Pons (tissue), 1 donor: ENCODE measurements at regions not wholly inside any gene's neighbourhood (a gene's known extent, or its start where the extent isn't known, plus 50 kb on each side); places are given as distances from the start of the nearest gene placed in this dataset.
"Not testable (repeated sequence)": the region's sequence is repeated elsewhere in the genome, so short reads cannot be mapped to it uniquely, and the experiment has no call there.

Experiments used
- DNase-seq: peaks from one replicate; pipeline ENCODE4 v3.0.0-alpha.2; 2016; ENCODE audit warnings: low spot score

DNA sequence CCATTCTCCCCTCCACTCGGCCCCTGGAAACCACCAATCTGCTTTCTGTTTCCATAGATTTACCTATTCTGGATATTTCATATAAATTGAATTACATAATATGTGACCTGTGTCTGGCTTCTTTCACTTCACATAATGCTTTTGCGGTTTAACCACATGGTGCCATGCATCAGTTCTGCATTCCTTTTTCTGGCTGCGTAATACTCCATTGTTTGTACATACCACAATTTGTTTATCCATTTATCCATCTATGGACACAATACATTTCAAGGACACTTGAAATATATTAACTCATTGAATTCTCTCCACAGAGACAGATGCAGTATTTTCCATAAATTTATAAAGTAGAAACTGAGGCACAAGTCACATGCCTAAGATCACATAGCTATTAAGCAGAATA, 110.3 kb upstream of the ETV6 start:
- DNase-seq: no peak

DNA sequence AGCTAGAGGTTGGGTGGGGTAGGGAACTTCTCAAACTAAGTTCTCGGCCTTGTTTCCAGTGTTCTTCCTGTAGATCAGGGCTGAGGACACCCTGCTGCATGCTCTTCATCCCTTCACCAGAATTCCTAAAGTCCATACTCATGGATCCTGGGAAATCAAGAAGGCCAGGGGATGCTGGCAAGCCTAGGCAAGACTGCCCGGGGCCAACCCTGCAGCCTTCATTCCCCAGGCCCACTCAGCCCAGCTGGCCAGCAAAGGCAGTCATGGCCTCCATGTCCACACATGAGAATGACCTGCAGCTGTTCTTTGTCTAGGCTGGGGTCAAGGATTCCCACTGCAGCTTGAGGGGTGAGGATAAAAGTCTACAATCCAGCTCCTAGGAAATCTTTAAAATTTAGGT, 109.3 kb upstream of the ETV6 start:
- DNase-seq: no peak

- no peak for DNase-seq
Measured at GRCh38 chr12:11540615-11541310, 108.7 kb upstream of the ETV6 start.

GRCh38 chr12:11542599-11542998, 106.9 kb upstream of the ETV6 start:
- no peak for DNase-seq

GRCh38 chr12:11543457-11544158, 105.9 kb upstream of the ETV6 start:
- no peak for DNase-seq

GRCh38 chr12:11545484-11546330, 103.8 kb upstream of the ETV6 start:
- no peak for DNase-seq

DNA sequence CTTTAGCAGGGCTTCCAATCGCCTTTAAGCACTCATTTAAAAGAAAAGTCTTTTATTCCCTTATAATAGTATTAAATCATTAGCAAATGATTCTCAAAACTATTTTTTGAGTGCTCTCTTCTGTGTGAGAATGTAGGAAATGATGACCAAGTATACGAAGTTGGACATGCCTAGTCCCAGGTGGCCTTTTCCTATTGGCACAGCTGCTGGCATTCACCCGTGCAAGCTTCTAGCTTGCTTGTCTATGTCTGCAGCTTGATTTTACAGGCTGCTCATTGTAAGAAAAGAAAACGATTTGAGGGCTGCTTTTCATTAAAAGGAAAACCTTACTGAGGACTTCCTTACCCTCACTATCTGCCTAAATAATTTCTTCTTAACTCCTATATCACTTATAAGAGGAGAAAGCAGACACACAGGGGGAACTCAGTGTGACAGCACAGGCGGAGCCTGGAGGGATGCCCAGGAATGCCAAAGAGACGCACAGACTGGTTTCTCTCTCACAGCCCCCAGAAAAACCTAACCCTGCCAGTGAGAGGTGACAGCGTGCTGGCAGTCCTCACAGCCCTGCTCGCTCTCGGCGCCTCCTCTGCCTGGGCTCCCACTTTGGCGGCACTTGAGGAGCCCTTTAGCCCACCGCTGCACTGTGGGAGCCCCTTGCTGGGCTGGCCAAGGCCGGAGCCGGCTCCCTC, 102.7 kb upstream of the ETV6 start:
- DNase-seq: not testable (repeated sequence)

GRCh38 chr12:11547271-11547646, 102.2 kb upstream of the ETV6 start:
- DNase-seq: not testable (repeated sequence)

DNA sequence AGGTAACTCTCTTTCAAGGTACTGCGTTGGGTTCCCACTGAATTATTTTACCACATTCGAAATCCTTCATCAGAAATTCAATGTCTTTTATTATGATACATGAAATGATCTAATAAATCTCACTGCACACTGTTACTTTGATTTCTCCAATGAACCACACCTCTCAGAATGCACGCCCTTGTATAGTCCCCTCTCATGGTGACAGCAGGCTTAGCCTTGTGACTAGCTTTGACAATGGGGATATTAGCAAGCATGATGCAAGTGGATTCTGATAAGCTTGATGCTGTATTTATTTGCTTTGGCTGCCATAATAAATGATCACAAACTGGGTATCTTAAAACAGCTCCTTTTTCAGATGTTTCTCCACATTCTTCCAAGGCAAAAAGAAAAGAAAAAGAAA, 100.4 kb upstream of the ETV6 start:
- no peak for DNase-seq

DNA sequence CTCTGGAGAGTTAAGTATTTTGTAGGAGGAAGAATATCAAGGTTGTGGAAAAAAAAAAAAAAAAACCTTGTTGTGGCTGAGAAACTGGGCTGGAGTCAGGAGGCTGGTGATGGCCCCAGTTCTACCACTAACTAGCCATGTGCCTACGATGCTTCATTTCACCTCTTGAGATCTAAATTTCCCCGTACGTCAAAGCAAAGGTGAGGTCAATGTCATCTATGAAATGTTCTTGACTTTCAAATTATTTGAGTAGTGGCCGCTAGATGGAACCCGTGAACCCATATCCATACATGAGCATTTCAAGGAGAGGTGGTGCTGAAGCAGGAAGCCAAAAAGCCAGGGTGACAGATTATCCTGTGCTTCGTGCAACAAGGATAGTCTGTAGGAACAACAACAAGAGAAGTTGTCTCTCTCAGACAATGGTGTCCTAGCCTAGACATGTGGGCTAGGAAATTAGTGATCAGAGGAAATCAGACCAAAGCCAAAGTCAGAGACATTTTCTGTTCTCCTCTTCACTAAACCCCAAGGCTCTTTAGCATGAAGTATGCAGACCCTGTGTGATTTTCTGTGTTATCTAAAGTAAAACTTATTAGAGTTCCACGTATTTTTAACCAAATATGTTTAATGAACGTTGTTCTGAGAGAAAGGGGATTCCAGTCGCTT, 95.5 kb upstream of the ETV6 start:
- DNase-seq: peak; percentile 68

DNA sequence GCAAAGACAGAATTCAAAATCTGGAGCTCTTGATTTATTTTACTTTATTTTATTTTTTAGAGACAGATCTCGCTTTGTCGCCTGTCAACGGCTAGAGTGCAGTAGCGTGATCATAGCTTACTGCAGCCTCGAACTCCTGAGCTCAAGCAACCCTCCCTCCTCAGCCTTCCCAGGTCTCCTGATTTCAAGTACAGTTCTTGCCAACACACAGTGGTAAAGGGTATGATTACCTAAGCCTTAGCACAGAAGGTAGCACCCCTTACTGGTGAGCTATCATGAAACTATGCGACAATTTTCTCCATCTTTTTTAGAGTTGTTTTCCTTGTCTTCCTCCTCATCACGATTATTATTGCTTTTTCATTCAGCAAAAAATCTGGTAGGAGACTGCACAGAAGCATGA, 94.3 kb upstream of the ETV6 start:
- no peak for DNase-seq

DNA sequence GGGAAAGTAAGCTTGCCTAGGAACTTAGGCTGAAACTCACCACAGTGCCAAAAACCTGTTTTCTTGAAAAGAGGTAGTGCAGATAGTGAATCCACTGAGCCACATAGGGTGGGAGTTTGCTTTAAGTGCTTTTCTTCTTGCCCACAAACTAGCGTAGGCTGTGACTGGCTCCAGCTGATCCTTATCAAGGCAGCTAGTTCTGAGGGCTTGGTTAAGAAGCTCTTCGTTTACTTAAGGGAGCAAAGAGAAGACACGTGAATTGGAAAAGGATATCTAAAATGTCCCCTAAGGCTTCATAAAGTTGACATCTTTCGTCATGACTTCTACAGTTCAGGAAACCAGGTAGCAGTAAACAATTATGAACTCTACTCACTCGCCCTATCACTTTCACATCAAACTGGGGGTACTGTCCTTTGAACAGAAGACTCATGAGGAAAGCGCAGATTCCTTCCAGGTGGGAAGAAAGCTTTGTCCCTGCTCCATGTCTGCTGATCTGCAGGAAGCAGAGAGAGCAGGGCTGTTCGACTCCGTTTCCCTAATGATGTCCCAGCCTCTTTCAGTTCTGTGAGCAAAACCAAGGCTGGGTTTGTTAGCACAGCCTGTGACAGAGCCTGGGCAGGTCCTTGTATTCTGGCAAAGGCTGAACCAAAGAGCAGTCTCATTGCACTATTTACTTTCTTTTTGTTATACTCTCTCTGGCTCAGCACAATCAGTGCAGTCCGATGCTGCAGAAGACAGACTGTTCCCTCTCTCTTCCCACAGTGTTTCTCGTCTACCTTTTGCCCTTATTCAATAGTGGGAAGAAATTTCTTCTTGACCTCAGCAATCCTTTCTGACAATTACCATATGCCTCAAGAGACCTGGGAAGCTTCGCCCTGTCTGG, 93.5 kb upstream of the ETV6 start:
- no peak for DNase-seq

DNA sequence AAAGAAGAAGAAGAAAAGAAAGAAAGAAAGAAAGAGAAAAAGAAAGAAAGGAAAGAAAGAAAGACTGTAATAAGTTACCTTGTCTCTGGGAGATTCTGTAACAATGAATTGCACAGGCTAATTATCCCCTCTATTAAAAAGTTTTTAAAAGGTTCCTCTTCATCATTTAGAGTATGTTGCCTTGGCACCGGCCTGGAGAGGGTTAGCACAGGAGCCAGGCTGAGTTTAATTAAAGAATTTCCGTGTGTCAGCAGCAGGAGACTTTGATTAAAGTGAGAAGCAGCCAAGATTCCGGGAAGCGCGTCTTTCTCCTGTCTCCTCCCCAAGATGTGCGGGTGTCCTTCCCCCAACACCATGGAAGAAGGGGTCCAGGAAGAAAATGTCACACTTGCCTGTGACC, 92.8 kb upstream of the ETV6 start:
- DNase-seq: no peak

GRCh38 chr12:11559626-11560340, 89.7 kb upstream of the ETV6 start:
- no peak for DNase-seq

DNA sequence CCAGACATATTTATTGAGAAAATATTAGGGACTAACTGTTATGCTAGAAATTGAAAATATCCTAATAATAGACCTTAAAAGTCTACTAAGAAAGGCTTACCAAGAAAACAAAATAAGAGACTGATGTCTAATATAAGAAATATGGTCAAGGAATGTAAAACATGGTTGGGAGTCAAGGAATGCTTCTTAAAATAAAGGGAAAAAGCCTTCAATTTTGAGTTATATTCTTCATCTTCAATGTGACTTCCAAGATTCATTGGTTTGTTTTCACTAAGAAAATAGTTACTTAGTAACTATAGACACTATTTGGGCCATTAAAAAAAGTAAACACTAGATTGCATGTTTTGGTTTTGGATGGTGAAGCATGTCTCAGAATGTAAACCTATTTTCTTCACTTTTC, 88.1 kb upstream of the ETV6 start:
- DNase-seq: no peak

GRCh38 chr12:11563785-11564739, 85.4 kb upstream of the ETV6 start:
- DNase-seq: no peak

DNA sequence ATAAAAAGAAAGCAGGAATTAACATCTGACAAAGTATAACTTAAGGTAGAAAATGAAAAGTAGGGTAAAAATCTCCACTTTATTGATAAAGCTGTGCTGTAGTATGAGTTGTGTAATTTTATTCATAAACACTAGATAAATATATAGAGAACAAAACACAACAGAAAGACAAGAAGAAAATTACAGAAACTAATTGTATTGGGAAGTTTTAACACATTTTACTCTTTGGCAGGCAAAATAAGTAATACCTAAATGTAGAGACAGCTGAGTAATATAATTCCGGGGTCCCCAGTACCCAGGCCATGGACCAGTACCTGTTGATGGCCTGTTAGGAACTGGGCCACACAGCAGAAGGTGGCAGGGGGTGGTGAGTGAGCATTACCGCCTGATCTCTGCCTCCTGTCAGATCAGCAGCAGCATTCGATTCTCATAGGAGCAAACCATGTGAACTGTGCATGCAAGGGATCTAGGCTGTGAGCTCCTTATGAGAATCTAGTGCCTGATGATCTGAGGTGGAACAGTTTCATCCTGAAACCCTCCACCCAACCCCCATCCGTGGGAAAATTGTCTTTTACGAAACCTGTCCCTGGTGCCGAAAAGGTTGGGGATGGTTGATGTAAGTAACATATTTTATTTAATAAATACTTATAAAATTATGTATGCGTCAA, 84.4 kb upstream of the ETV6 start:
- no peak for DNase-seq

GRCh38 chr12:11565752-11566151, 83.7 kb upstream of the ETV6 start:
- DNase-seq: no peak
